Astrocyte of the hippocampus (primary cell): ENCODE measurements at regions not wholly inside any gene's neighbourhood (a gene's known extent, or its start where the extent isn't known, plus 50 kb on each side); places are given as distances from the start of the nearest gene placed in this dataset.

Experiments used
- DNase-seq: peaks from one replicate; pipeline ENCODE4 v3.0.0; 2011; ENCODE audit warnings: low read depth, low spot score

DNA sequence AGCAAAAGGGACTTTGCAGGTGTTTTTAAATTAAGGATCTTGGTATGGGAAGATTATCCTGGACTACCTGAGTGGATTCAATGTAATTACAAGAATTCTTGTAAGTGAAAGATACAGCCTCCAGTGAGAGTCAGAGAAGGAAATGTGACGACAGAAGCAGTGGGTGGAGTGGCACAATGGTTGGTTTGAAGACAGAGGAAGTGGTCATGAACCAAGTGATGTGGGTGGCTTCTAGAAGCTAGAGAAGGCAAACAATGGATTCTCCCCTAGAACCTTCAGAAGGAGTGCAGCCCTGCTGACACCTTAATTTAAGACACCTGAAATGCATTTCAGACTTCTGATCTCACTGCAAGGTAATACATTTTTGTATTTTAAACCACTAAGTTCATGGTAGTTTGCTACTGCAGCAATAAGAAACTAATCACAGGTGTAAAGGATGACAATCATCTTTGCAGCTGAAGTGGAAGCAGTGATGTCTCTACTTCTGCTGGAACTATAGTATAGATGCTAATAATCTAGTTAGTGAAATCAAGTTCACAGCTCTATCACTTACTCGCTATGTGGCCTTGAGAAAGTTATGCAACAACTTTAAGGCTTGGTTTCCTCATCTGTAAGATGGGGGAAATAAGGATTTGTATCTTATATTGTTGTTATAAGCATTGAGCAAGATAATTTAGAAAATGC is 403.4 kb upstream of the SUCLG2 start:
- no peak for DNase-seq

- DNase-seq, result peak; percentile 4
These were observed 402.1 kb upstream of the SUCLG2 start for GRCh38 chr3:68056556-68056955.

DNA sequence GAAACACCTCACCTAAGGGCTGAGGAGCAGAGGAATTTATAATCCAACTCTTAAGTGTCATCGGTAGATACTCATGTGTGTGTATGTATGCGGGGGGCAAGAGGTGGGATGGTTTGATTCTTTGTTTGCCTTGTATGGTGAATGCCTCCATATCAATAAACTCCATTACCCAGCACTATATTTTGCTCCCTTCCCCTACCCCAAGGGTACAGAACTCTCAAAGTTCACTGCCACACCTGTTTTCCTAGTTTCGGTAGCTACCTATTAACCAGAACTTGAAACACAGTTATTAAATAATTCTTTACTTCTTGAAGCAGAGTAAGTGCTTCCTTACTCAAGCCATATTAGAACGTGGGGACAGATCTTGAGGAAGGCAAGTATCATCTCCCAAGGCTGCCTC is 400.8 kb upstream of the SUCLG2 start:
- no peak for DNase-seq

GRCh38 chr3:68049776-68050175 is 395.4 kb upstream of the SUCLG2 start:
- DNase-seq, result no peak

DNA sequence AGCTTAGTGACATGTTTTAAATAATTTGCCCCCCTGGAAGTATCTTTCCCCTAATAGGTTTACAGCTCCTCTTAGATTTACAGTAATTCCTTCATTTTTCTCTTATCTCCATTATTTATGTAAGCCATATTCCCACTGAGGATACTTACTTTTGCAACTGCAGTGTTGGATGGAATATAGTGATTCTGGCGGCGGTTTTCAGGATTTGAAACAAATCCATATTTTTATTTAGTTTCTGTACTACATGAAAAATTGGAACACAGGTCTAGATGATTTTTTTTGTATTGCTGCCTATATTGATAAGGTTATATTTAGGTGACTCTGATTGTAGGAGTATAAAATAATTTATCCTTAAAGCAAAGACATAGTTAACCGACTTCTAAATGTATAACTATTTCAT is 391.6 kb upstream of the SUCLG2 start:
- no peak for DNase-seq

GRCh38 chr3:68033867-68034266 is 379.5 kb upstream of the SUCLG2 start:
- no peak for DNase-seq

GRCh38 chr3:68032209-68032608 is 377.8 kb upstream of the SUCLG2 start:
- DNase-seq, result no peak

DNA sequence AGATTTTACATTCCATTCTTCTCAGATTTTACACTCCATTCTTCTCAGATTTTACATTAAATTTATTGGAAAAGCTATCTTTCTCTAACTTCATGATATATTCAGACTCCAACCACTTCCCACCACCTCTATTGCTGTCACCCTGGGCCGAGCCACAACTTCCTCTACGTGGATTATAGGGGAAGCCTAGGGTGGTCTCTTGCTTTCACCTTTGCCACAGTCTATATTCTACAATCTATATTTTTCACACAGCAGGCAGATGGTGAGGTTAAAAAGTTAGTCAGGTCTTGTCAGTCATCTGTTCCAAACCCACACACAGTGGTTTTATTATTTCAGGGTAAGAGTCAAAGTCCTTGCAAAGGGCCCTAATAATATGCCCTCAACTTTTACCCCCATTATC is 370.8 kb upstream of the SUCLG2 start:
- DNase-seq, result no peak

- no peak for DNase-seq
These were observed 365.5 kb upstream of the SUCLG2 start for GRCh38 chr3:68019876-68020275.

GRCh38 chr3:68018275-68018674 is 363.9 kb upstream of the SUCLG2 start:
- DNase-seq, result no peak

- DNase-seq, result no peak
These were observed 362.7 kb upstream of the SUCLG2 start for GRCh38 chr3:68017069-68017468.

DNA sequence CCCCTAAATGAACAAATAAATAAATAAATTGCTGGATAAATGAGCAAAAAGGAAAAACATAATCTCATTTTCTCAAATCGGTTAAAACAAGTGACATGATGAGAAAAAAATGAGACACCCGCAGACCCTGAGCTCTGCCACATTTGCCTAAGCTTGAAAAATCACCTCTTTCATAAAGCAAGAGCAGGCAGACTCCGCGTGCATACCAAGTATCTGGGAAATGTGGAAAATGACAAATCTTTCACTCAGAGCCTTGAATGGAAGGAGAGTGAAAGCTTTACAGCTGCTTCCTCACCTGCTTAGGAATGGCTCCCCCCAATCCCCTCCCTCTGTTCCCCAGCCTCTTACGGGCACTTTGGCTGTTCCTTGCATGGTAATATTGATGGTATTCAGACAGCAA is 355.5 kb upstream of the SUCLG2 start:
- no peak for DNase-seq

DNA sequence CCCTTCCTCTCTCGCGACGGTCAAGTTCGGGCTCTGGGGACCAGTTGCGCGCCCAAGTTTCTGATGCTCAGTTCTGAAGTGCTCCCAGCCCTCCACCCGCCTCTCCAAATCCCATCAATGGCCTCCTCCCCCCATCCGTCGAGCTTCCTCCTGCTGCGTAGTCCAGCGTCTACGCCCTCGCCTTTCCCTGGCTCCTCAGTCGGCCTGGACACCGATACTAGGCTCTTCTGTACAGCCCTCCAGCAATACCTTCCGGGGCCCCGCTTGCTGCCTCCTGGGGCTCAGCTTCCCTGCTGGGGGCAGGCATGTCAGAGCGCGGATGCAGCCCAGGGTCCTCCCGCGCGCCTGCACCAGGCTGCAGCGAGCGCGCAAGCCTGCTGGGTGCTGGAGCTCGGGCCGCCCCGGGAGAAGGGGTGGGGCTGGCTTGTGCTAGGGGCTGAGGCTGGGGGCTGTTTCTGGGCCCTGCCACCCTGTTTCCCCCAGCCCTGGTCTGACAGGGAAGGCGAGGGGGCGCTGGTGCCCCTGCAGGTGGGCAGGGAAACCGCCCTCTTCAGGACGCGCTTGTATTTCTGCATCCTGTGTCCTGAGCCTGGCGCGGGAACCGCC is 353.3 kb upstream of the SUCLG2 start:
- DNase-seq, result peak; percentile 22

DNA sequence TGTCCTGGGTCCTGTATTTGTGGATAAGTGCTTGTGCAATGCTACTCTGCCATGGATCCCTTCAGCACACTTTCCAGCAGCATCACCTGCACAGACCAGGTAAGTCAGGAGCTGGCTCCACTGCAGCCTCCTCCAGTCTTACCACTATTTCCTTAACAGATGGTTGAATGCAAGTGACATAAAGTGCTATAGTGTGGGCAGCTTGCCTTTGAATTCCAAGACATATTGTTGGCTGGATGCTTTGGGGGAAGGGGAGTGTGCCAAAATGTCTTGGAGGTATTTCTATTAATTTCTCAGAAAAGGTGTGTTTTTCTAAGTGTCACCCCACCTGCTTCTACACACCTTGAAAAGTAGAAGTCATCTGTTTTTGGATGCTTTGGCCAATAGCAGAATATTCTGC is 352.2 kb upstream of the SUCLG2 start:
- DNase-seq, result no peak

GRCh38 chr3:68004091-68004490 is 349.7 kb upstream of the SUCLG2 start:
- no peak for DNase-seq

- no peak for DNase-seq
These were observed 343.9 kb upstream of the SUCLG2 start for GRCh38 chr3:67998281-67998680.

- DNase-seq, result no peak
These were observed 340.8 kb upstream of the SUCLG2 start for GRCh38 chr3:67995206-67995605.

DNA sequence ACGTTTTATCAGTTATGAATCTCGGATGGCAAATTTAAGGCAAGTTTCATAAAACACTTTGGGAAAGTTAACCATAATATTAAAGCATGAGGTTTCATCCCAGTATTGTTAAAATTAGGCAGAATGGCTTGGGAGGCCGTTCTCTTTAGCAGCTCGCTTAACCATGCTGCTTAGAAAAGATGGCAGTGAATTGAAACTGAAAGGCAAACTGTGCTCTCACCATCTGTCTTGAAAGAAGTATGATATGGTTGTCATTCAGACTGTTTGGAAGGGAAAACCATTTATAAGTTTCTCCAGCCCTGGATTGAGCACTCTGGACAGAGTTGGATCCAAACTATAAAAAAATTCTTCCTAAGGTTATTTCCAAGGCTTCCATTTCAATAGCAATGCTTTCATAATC is 332.3 kb upstream of the SUCLG2 start:
- no peak for DNase-seq

DNA sequence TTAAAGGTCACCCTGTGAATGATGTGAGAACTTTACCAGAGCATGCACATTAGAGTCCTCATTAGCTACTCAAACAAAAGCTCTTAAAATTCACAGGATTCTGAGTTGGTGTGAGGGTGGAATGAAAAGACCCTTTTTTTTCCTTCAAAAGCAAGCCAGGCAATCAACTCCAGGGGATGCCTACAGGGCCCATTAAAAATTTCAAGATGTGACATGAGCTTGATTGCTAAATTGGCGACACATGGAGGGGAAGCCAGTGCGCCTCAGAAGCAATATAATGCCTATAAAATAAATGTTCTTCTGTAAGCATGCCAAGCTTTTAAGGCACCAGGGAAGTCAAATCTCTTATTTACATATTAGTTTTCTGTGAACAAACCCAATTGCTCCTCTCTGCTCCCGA is 328.8 kb upstream of the SUCLG2 start:
- DNase-seq, result no peak

GRCh38 chr3:67981077-67981476 is 326.7 kb upstream of the SUCLG2 start:
- no peak for DNase-seq

DNA sequence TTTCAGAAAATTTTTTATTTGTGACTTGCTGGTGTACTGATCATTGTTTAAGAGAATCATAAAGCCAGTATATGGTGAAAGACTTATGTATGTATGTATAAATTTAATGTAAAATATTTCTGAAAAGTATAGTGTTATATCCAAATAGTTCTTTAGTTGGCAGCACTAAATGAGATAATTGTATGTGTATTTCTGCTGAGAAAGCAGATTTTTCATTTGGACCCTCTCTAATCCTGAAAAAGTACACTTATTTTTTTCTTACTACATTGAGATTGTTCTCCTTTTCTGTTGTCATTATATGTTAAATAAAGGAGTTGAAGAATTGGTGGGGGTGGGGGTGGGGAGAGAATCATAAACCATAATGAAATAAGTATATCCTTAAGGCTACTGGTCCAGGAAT is 324.9 kb upstream of the SUCLG2 start:
- DNase-seq, result no peak

DNA sequence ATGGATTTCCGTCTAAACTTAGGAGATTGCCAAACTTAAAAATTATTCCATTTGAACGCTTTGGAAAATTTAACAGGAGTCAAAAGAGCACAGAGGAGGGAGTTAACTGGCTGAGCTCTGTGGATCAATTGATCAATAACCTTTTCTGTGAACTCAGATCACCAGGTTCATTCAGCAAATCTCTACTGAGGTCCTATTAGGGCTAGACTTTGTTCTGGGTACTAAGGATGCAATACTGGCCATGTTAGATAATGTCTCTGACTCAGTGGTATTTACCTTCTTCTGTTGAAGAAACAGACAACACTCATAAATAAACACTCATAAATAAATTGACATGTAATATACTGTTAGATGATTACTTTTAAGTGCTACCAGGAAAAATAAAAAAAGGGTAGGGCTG is 323.4 kb upstream of the SUCLG2 start:
- no peak for DNase-seq

DNA sequence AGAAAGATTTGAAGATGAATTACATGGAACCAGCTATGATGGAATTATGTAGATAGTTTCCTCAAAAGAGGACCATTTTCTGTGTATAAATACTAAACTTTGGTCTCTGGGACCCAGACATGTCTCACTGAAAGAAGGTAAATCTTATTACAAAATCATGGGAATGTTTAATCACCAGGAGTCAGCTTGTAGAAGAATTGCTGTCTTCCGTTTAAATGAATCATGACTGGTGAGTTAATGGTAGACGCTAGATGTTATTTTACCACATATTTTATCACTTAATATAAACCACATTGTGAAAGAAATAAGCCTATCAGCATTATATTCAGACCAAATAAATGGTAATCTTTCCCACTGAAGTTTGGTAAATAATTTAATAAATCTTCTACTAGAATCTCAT is 322.3 kb upstream of the SUCLG2 start:
- DNase-seq, result no peak

GRCh38 chr3:67964596-67964995 is 310.2 kb upstream of the SUCLG2 start:
- no peak for DNase-seq
